ENCODE measurements at regions not wholly inside any gene's neighbourhood (a gene's known extent, or its start where the extent isn't known, plus 50 kb on each side); places are given as distances from the start of the nearest gene placed in this dataset.

DNA sequence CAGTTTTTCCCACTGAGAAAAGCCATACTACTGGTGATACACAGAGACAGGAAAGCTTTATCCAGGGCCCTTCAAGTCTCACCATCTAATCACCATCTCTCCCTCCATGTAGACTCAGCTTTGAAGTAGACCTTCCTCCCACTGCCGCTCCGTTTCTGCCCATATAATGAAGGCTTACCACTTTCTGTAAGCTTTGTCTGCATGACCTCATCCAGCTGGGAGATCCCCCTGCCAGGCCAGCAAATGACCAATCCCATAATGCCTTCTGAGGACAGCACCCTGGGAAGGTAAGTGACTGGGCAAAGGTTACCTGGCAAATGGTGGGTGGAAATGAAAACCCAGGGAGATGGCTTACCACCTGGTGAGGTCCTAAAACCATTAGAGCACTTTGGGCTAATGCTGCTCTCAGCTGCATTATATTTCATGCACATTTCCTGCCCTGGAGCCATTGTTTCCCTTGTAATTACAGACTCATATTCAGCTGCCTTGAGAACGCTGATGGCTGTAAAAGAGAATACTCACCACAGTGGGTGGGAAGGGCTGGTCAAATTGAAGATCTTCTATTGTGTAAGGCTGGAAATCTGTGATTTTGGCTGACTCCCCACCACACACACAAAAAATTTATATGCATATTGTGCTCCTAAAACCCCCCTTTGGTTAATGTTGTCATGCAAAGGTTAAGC lies 350.7 kb upstream of the SYT4 start:
- Histone ChIP-seq H3K4me1 (no peaks in the 10 kb centered on the region), H3K27ac (no peak overlapping the region), H3K36me3 (no peaks in the 10 kb centered on the region), H3K9me3 (no peaks in the 10 kb centered on the region), H3K27me3 (ENCODE audit: low read depth) (no peaks in the 10 kb centered on the region), H3K4me3 (no peak overlapping the region)
- intact Hi-C loops (cut with DNase I) = no loop called here
- ATAC-seq (no peak), DNase-seq (no peak)
- TF ChIP-seq, protein P1, sequence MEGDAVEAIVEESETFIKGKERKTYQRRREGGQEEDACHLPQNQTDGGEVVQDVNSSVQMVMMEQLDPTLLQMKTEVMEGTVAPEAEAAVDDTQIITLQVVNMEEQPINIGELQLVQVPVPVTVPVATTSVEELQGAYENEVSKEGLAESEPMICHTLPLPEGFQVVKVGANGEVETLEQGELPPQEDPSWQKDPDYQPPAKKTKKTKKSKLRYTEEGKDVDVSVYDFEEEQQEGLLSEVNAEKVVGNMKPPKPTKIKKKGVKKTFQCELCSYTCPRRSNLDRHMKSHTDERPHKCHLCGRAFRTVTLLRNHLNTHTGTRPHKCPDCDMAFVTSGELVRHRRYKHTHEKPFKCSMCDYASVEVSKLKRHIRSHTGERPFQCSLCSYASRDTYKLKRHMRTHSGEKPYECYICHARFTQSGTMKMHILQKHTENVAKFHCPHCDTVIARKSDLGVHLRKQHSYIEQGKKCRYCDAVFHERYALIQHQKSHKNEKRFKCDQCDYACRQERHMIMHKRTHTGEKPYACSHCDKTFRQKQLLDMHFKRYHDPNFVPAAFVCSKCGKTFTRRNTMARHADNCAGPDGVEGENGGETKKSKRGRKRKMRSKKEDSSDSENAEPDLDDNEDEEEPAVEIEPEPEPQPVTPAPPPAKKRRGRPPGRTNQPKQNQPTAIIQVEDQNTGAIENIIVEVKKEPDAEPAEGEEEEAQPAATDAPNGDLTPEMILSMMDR (IDR thresholded peaks at IDR 0.05) = no peak

DNA sequence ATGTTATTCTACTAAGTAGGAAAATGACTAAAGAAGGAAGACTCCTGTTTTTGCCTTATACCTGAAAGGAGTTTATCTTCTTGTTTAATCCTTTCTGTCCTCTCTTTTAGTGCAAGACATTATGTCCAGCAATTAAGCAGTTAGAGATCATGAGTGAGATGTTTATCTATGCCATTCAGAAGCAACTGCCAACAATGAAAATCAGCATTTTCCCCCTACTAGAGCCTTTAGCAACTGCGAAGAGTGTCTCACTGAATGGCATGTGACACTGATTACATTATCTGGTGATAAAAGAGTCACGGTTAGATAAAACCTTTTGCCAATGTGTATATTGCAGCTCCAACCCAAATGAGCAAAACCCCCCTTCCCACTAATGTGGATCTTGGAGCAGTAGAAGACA lies 357.7 kb upstream of the SYT4 start:
- ATAC-seq (no peak), DNase-seq (no peak)
- H3K36me3 ChIP-seq = no peaks in the 10 kb centered on the region
- no peaks in the 10 kb centered on the region for H3K9me3 ChIP-seq
- intact Hi-C loops (cut with DNase I) = no loop called here
- no peaks in the 10 kb centered on the region for H3K27me3 ChIP-seq (ENCODE audit: low read depth)
- TF ChIP-seq, protein P1 (IDR thresholded peaks at IDR 0.05) = no peak
- H3K4me3 ChIP-seq = no peak overlapping the region
- no peak overlapping the region for H3K27ac ChIP-seq
- no peaks in the 10 kb centered on the region for H3K4me1 ChIP-seq

DNA sequence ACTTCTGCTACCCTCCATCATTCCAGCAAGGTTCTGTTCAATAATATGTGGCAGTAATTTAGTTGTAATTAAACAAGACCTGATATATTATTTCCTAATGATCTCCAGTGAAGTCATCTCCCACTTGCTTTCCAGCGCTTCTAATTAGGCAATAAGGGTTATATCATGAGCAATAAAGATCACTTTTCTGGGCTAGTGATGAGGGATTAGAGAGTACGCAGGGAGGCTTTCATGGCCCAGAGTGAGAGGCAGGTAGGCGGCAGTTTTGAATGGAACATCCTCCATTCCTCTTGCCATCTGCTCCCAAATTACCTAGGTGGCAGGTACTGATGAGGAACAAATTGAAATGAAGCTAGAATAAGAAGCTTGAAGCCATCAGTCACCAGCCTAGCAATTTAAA lies 358.1 kb upstream of the SYT4 start:
- Histone ChIP-seq H3K27ac (no peak overlapping the region), H3K4me1 (no peaks in the 10 kb centered on the region), H3K36me3 (no peaks in the 10 kb centered on the region), H3K4me3 (no peak overlapping the region), H3K27me3 (ENCODE audit: low read depth) (no peaks in the 10 kb centered on the region), H3K9me3 (no peaks in the 10 kb centered on the region)
- ATAC-seq (no peak), DNase-seq (no peak)
- intact Hi-C loops (cut with DNase I) = no loop called here
- TF ChIP-seq, protein P1 (IDR thresholded peaks at IDR 0.05) = no peak

DNA sequence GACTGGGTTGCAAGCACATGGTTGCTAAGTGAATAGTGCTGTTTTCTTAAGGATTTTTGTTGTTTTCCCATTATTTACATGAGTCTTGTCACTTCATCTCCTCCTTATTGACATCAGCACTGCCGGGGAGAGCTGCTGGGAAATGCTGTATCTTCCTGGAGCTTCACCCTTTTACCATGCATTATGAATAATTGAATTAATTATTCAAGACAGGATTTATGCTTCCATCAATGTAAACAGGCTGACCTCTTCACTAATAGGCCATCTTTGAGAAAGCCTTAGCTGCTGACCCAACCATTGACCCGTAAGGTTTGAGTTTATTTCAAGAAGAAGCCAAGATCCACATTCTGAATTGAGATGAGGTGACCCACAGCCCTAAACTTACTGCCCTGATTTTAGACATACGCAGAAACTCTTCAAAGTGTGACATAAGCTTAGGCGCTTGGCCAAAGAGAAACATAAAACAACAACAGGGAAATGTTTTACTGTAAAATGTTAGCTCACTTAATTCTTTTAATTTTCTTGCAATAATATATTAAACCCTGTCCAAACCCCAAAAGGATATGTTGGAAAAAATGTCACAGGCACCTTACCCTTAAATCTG lies 365.5 kb upstream of the SYT4 start:
- Histone ChIP-seq H3K4me3 (no peak overlapping the region), H3K4me1 (no peaks in the 10 kb centered on the region), H3K36me3 (no peaks in the 10 kb centered on the region), H3K27ac (no peak overlapping the region), H3K27me3 (ENCODE audit: low read depth) (no peaks in the 10 kb centered on the region), H3K9me3 (no peaks in the 10 kb centered on the region)
- intact Hi-C loops (cut with DNase I) = no loop called here
- TF ChIP-seq, protein P1 (IDR thresholded peaks at IDR 0.05) = no peak
- DNase-seq = no peak
- no peak for ATAC-seq

DNA sequence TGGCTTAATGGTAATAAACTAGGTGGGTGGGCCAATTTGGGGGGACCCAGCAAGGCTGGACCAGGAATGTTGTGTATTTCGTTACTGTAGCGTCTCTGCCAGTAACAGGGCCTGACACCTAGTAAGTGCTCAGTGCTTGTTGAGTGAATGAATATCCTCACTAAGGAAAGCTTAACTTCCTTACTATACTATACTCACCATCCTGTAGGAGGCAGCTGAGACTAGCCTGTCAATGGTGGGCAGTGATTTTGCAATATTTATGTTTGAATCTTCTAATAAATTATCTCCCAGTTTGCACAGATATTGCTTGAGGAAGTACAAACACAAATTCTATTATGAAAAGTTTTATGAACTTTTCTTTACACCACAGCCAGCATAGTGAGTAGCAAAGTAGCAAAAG lies 370.7 kb upstream of the SYT4 start:
- Histone ChIP-seq H3K27me3 (ENCODE audit: low read depth) (no peaks in the 10 kb centered on the region), H3K4me3 (no peak overlapping the region), H3K36me3 (no peaks in the 10 kb centered on the region), H3K27ac (no peak overlapping the region), H3K4me1 (no peaks in the 10 kb centered on the region), H3K9me3 (no peaks in the 10 kb centered on the region)
- ATAC-seq (no peak), DNase-seq (no peak)
- intact Hi-C loops (cut with DNase I) = no loop called here
- TF ChIP-seq, protein P1 (IDR thresholded peaks at IDR 0.05) = no peak

Data from lower lobe of right lung (tissue), 2 donors.